IgD-negative memory B cell (primary cell): ENCODE measurements at regions not wholly inside any gene's neighbourhood (a gene's known extent, or its start where the extent isn't known, plus 50 kb on each side); places are given as distances from the start of the nearest gene placed in this dataset.
"Not testable (repeated sequence)": the region's sequence is repeated elsewhere in the genome, so short reads cannot be mapped to it uniquely, and the experiment has no call there.

Source experiments
- H3K27ac Mint-ChIP-seq, 3 donors: one replicate each; pipeline ENCODE4 v1.8.0; 2020 to 2022; ENCODE audit warnings: mild to moderate bottlenecking in 3 of 3, mixed read lengths in 3 of 3, moderate library complexity in 1 of 3
- H3K27me3 Mint-ChIP-seq: one replicate; pipeline ENCODE4 v1.8.0; 2021; ENCODE audit warnings: mixed read lengths
- H3K36me3 Mint-ChIP-seq: one replicate; pipeline ENCODE4 v1.8.0; 2020; ENCODE audit warnings: mild to moderate bottlenecking, mixed read lengths
- H3K4me1 Mint-ChIP-seq, 3 donors: one replicate each; pipeline ENCODE4 v1.8.0; 2020 to 2022; ENCODE audit warnings: mixed read lengths in 3 of 3, mild to moderate bottlenecking in 1 of 3
- H3K4me3 Mint-ChIP-seq, 4 donors: one replicate each; pipeline ENCODE4 v1.8.0; 2020 to 2022; ENCODE audit warnings: mild to moderate bottlenecking in 4 of 4, mixed read lengths in 4 of 4, moderate library complexity in 3 of 4
- H3K9me3 Mint-ChIP-seq, 3 donors: one replicate each; pipeline ENCODE4 v1.8.0; 2020 to 2021; ENCODE audit warnings: mixed read lengths in 3 of 3, mild to moderate bottlenecking in 1 of 3

GRCh38 chr6:26185802-26186201, 98.6 kb downstream of the HFE start:
- Mint-ChIP-seq H3K4me3 (peak overlapping the region in 2 of 4 donors; percentile 30 to 96), H3K9me3 (peaks cover 0 to 4% (median 0%) of the 10 kb centered on the region in 3 donors), H3K27ac (no peak overlapping the region), H3K4me1 (peaks cover 15 to 25% (median 20%) of the 10 kb centered on the region in 3 donors), H3K36me3 (peaks cover 2% of the 10 kb centered on the region), H3K27me3 (no peaks in the 10 kb centered on the region)

DNA sequence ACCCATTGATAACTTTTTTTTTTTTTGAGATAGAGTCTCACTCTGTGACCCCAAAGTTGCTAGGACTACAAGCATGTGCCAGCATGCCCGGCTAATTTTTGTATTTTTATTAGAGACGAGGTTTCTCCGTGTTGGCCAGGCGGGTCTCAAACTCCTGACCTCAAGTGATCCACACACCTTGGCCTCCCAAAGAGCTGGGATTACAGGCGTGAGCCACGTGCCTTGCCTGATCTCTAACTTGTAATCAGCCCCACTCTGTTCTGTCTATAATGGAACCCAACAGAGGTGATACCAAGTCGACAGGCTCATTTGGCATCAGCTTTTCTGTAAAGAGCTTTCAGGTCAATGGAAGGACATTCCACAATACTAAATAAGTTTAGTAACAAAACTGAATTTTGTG, 99.4 kb downstream of the HFE start:
- H3K4me1 Mint-ChIP-seq, result peaks cover 13 to 25% (median 20%) of the 10 kb centered on the region in 3 donors
- H3K9me3 Mint-ChIP-seq, result peaks cover 0 to 4% (median 0%) of the 10 kb centered on the region in 3 donors
- no peaks in the 10 kb centered on the region for H3K27me3 Mint-ChIP-seq
- no peaks in the 10 kb centered on the region for H3K36me3 Mint-ChIP-seq
- H3K4me3 Mint-ChIP-seq, result peak overlapping the region in 1 of 4 donors; percentile 96
- no peak overlapping the region for H3K27ac Mint-ChIP-seq

GRCh38 chr6:26187292-26187691, 100.1 kb downstream of the HFE start:
- Mint-ChIP-seq H3K36me3 (no peaks in the 10 kb centered on the region), H3K4me1 (peaks cover 13 to 27% (median 20%) of the 10 kb centered on the region in 3 donors), H3K4me3 (peak overlapping the region in 1 of 4 donors; percentile 96), H3K27ac (no peak overlapping the region), H3K27me3 (no peaks in the 10 kb centered on the region), H3K9me3 (peaks cover 0 to 4% (median 0%) of the 10 kb centered on the region in 3 donors)

- Mint-ChIP-seq H3K27ac (peak overlapping the region; percentile 90 to 97 (median 97)), H3K36me3 (no peaks in the 10 kb centered on the region), H3K27me3 (no peaks in the 10 kb centered on the region), H3K9me3 (peaks cover 0 to 4% (median 0%) of the 10 kb centered on the region in 3 donors), H3K4me1 (peaks cover 16 to 28% (median 20%) of the 10 kb centered on the region in 3 donors), H3K4me3 (peak overlapping the region; percentile 96 to 99 (median 97))
Measured at GRCh38 chr6:26187981-26188635, 100.9 kb downstream of the HFE start.

DNA sequence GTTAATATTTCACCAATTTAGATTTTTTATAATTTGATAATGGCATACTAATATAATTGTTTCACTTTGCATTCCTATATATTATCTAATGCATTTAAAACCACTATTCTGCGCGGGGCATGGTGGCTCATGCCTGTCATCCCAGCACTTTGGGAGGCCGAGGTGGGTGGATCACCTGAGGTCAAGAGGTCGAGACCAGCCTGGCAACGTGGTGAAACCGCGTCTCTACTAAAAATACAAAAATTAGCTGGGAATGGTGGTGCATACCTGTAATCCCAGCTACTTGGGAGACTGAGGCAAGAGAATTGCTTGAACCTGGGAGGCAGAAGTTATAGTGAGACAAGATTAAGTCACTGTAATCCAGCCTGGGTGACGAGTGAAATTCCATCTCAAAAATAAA, 104.3 kb downstream of the HFE start:
- not testable (repeated sequence) for H3K4me3 Mint-ChIP-seq, H3K27me3 Mint-ChIP-seq, H3K36me3 Mint-ChIP-seq, H3K9me3 Mint-ChIP-seq, H3K27ac Mint-ChIP-seq
- peaks cover 19 to 35% (median 24%) of the 10 kb centered on the region in 3 donors for H3K4me1 Mint-ChIP-seq

DNA sequence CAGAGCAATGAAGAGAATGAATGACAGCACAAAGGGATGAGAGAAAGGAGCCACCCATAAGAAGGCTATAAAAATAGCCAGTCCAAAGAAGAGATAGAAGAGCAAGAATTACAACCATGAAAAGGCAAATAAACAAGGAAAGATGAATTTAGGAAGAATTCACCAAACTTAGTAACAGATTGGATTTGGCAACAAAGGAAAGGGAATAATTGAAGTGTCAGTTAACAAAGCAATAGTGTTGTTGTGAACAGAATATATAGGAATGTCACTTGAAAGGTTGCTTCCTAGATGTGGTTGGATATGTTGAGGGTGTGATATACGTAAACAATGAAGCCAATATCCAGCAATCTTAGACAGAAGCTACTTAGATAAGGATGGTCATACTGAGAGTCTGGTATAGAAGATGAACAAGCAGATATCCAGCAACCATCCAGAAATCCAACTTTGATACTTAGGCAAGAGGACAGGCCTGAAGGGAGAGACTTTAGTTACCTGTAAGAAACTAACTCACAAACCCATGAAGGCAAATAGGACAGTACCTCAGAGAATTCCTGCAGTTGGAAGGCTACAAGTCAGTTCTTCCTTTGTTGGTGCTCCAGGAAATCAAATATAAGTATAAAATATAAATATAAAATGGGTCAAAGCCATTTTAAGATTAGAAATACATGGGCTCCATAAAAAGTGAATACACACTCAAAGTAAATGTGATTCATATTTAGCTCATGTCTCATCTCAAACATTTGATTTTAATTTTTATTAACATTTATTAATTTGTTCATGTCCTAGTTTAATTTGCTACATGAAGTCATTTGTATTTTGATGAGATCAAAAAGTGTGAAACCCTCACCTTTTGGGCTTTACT, 106.5 kb downstream of the HFE start:
- Mint-ChIP-seq H3K36me3 (no peaks in the 10 kb centered on the region), H3K27ac (peak overlapping the region in 2 of 3 donors; percentile 96 to 99), H3K4me3 (peak overlapping the region in 2 of 4 donors; percentile 10 to 68), H3K4me1 (peaks cover 18 to 27% (median 19%) of the 10 kb centered on the region in 3 donors), H3K27me3 (no peaks in the 10 kb centered on the region), H3K9me3 (peaks cover 0 to 2% (median 0%) of the 10 kb centered on the region in 3 donors)

DNA sequence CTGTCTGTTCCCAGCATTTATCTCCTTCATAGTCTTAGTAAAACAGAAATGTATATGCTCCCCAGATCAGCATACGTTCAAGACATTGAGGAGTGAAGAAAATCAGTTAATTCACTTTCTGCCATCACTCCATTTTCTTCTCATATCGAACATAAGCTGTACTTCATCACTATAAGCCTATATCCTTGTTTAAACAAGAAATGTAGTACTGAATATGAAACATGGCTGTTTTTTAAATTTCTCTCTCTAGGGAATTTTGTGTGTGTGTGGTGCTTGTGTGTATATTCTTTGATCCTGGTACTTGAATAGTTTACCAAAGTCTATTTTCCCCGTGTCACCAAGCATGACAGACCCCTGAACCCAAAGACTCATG, 107.1 kb downstream of the HFE start:
- peaks cover 15 to 26% (median 17%) of the 10 kb centered on the region in 3 donors for H3K4me1 Mint-ChIP-seq
- no peaks in the 10 kb centered on the region for H3K36me3 Mint-ChIP-seq
- peak overlapping the region; percentile 96 to 99 (median 98) for H3K27ac Mint-ChIP-seq
- no peaks in the 10 kb centered on the region for H3K27me3 Mint-ChIP-seq
- no peaks in the 10 kb centered on the region for H3K9me3 Mint-ChIP-seq
- H3K4me3 Mint-ChIP-seq, result peak overlapping the region; percentile 96 to 99 (median 96)

DNA sequence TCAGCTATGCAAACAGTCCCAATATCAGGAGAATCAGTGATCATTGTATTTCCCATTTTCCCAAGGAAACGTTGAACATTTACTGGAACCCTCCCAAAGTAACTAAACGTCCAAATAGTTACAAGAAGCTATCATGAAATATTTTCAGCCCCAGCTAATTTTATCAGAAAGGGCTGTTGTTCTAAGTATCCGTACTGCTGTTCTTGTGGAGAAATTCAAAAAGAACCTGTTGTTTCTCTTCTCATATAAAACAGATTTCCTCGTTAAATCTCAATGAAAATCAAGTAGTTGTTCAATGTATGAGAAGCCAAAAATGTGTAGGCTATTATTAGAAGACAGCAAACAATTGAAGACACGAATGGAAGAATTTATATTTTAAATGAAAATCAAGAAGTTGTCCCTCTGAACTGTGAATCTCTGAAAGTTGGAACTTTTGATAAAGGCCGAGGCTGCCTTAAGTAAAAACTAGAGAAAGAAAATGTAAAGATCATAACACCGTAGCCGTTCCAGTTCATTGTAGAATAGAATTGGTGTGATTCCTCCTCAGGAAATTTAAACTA, 107.7 kb downstream of the HFE start:
- peaks cover 15 to 25% (median 20%) of the 10 kb centered on the region in 3 donors for H3K4me1 Mint-ChIP-seq
- no peaks in the 10 kb centered on the region for H3K36me3 Mint-ChIP-seq
- H3K27me3 Mint-ChIP-seq, result no peaks in the 10 kb centered on the region
- peak overlapping the region; percentile 96 to 99 (median 96) for H3K4me3 Mint-ChIP-seq
- H3K27ac Mint-ChIP-seq, result peak overlapping the region; percentile 96 to 99 (median 98)
- H3K9me3 Mint-ChIP-seq, result no peaks in the 10 kb centered on the region

- Mint-ChIP-seq H3K36me3 (no peaks in the 10 kb centered on the region), H3K9me3 (no peaks in the 10 kb centered on the region), H3K27ac (peak overlapping the region; percentile 96 to 99 (median 98)), H3K4me3 (peak overlapping the region; percentile 96 to 99 (median 96)), H3K27me3 (no peaks in the 10 kb centered on the region), H3K4me1 (peaks cover 15 to 30% (median 20%) of the 10 kb centered on the region in 3 donors)
Measured at GRCh38 chr6:26195376-26195923, 108.2 kb downstream of the HFE start.

- Mint-ChIP-seq H3K36me3 (no peaks in the 10 kb centered on the region), H3K9me3 (no peaks in the 10 kb centered on the region), H3K27me3 (no peaks in the 10 kb centered on the region), H3K27ac (peak overlapping the region; percentile 96 to 99 (median 99)), H3K4me3 (peak overlapping the region; percentile 96 to 99 (median 96)), H3K4me1 (peaks cover 18 to 32% (median 20%) of the 10 kb centered on the region in 3 donors)
Measured at GRCh38 chr6:26195924-26196845, 109.0 kb downstream of the HFE start.

GRCh38 chr6:26196846-26197635, 109.8 kb downstream of the HFE start:
- Mint-ChIP-seq H3K27me3 (no peaks in the 10 kb centered on the region), H3K36me3 (no peaks in the 10 kb centered on the region), H3K9me3 (no peaks in the 10 kb centered on the region), H3K27ac (peak overlapping the region; percentile 96 to 99 (median 99)), H3K4me1 (peaks cover 20 to 34% (median 21%) of the 10 kb centered on the region in 3 donors), H3K4me3 (peak overlapping the region; percentile 96 to 99 (median 96))

DNA sequence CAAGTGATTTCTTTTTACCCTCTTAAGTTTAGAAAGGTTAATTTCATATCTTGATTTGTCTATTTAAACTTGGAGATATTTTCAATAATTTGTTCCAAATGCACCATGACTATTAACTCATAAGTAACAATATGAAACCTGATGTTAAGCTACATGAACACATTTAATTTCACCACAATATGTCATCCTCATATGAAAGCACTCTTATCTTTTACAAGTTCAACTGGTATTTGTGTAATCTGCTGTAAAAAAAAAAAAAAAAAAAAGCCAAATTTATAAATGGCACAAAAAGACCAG, 110.4 kb downstream of the HFE start:
- H3K27ac Mint-ChIP-seq, result peak overlapping the region; percentile 96 to 99 (median 99)
- peak overlapping the region; percentile 96 to 99 (median 96) for H3K4me3 Mint-ChIP-seq
- no peaks in the 10 kb centered on the region for H3K9me3 Mint-ChIP-seq
- no peaks in the 10 kb centered on the region for H3K36me3 Mint-ChIP-seq
- H3K27me3 Mint-ChIP-seq, result no peaks in the 10 kb centered on the region
- H3K4me1 Mint-ChIP-seq, result peaks cover 20 to 31% (median 21%) of the 10 kb centered on the region in 3 donors

DNA sequence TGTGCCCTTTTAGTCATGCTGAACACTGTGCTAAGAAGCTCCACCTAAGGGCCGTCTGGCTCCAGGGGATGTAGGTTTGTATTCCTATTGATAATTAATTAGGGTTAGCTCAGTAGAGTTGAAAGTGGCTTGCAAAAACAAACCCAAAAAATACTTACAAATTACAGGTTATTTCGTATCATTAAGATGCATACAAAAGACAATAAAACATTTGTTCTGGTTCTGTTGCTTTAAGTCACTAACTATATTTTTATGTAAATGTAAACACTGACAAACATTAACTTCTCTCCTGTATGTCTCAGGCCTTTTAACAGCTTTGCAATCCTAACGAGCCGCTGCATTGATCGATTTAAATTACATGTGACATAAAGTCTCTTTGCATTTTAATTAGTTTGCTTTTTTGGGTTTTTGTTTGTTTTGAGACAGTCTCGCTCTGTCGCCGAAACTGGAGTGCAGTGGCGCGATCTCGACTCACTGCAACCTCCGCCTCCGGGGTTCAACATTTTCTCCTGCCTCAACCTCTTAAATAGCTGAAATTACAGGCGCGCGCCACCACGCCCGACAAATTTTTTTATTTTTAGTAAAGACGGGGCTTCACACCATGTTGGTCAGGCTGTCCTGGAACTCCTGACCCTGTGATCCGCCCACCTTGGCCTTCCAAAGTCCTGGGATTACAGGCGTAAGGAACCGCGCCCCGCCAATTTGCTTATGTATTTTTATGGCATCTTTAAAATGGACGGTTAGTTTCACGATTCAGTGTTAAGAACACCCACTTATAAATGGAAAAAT, 110.9 kb downstream of the HFE start:
- Mint-ChIP-seq H3K27ac (peak overlapping the region; percentile 72 to 99 (median 96)), H3K4me1 (peaks cover 20 to 36% (median 20%) of the 10 kb centered on the region in 3 donors), H3K9me3 (no peaks in the 10 kb centered on the region), H3K36me3 (no peaks in the 10 kb centered on the region), H3K27me3 (no peaks in the 10 kb centered on the region), H3K4me3 (peak overlapping the region; percentile 96 to 99 (median 96))
